ENCODE measurements at regions not wholly inside any gene's neighbourhood (a gene's known extent, or its start where the extent isn't known, plus 50 kb on each side); places are given as distances from the start of the nearest gene placed in this dataset.

- Histone ChIP-seq H3K36me3 (no peaks in the 10 kb centered on the region), H3K4me1 (no peaks in the 10 kb centered on the region), H3K4me3 (no peak overlapping the region), H3K9me3 (no peaks in the 10 kb centered on the region), H3K27me3 (no peaks in the 10 kb centered on the region), H3K27ac (no peak overlapping the region)
- ATAC-seq (no peak), DNase-seq (no peak), FAIRE-seq (no peak)
- intact Hi-C loops (cut with DNase I), result no loop called here
- no peak for TF ChIP-seq CTCF (IDR thresholded peaks at IDR 0.05)
- 69 to 85% methylated on average over 2 of the region's 2 CpGs for WGBS, 2 donors
These were observed 753.6 kb downstream of the TRIML1 start for GRCh38 chr4:188892837-188893236.

GRCh38 chr4:188903986-188904385 is 764.7 kb downstream of the TRIML1 start:
- no peaks in the 10 kb centered on the region for H3K36me3 ChIP-seq
- no peak for ATAC-seq
- no peaks in the 10 kb centered on the region for H3K27me3 ChIP-seq
- DNase-seq, result no peak
- intact Hi-C loops (cut with DNase I), result no loop called here
- H3K4me1 ChIP-seq, result no peaks in the 10 kb centered on the region
- WGBS, 2 donors, result 6 to 12% methylated on average over 2 of the region's 2 CpGs
- TF ChIP-seq CTCF (IDR thresholded peaks at IDR 0.05), result no peak
- no peak overlapping the region for H3K27ac ChIP-seq
- no peak overlapping the region for H3K4me3 ChIP-seq
- no peak for FAIRE-seq
- H3K9me3 ChIP-seq, result no peaks in the 10 kb centered on the region

- Histone ChIP-seq H3K27me3 (no peaks in the 10 kb centered on the region), H3K9me3 (no peaks in the 10 kb centered on the region), H3K27ac (no peak overlapping the region), H3K36me3 (no peaks in the 10 kb centered on the region), H3K4me1 (no peaks in the 10 kb centered on the region), H3K4me3 (no peak overlapping the region)
- DNase-seq, result no peak
- WGBS, 2 donors, result 70 to 86% methylated on average over 10 to 12 of the region's 12 CpGs
- no peak for ATAC-seq
- intact Hi-C loops (cut with DNase I), result no loop called here
- no peak for FAIRE-seq
- no peak for TF ChIP-seq CTCF (IDR thresholded peaks at IDR 0.05)
These were observed 765.4 kb downstream of the TRIML1 start for GRCh38 chr4:188904617-188905016.

GRCh38 chr4:188905248-188905647 is 766.0 kb downstream of the TRIML1 start:
- no peaks in the 10 kb centered on the region for H3K4me1 ChIP-seq
- H3K4me3 ChIP-seq, result no peak overlapping the region
- DNase-seq (peak in 1 of 6 donors; percentile 48), FAIRE-seq (no peak), ATAC-seq (no peak)
- WGBS, 2 donors, result 80 to 81% methylated on average over 17 to 18 of the region's 18 CpGs
- intact Hi-C loops (cut with DNase I), result no loop called here
- no peak overlapping the region for H3K27ac ChIP-seq
- H3K9me3 ChIP-seq, result no peaks in the 10 kb centered on the region
- TF ChIP-seq CTCF (IDR thresholded peaks at IDR 0.05), result no peak
- no peaks in the 10 kb centered on the region for H3K27me3 ChIP-seq
- H3K36me3 ChIP-seq, result no peaks in the 10 kb centered on the region

- Histone ChIP-seq H3K27ac (no peak overlapping the region), H3K4me3 (no peak overlapping the region), H3K27me3 (no peaks in the 10 kb centered on the region), H3K9me3 (no peaks in the 10 kb centered on the region), H3K4me1 (no peaks in the 10 kb centered on the region), H3K36me3 (no peaks in the 10 kb centered on the region)
- WGBS, 2 donors, result 74 to 83% methylated on average over 5 of the region's 5 CpGs
- ATAC-seq, result no peak
- no peak for FAIRE-seq
- no peak for TF ChIP-seq CTCF (IDR thresholded peaks at IDR 0.05)
- intact Hi-C loops (cut with DNase I), result no loop called here
- DNase-seq, result no peak
These were observed 772.0 kb downstream of the TRIML1 start for GRCh38 chr4:188911199-188911598.

Data from pancreas (tissue), 10 donors.